SIG-M5 treated with dmso at 0.1 percent for 504 hours (cell line): ENCODE measurements at regions not wholly inside any gene's neighbourhood (a gene's known extent, or its start where the extent isn't known, plus 50 kb on each side); places are given as distances from the start of the nearest gene placed in this dataset.

Source experiments
- DNase-seq: peaks from one replicate; lab custom pipeline; 2025; ENCODE audit not compliant: unreplicated experiment; lab: John Stamatoyannopoulos, UW

- DNase-seq: no peak
These were observed 138.6 kb upstream of the SDK2 start for GRCh38 chr17:73782641-73783381.

- DNase-seq: no peak
These were observed 139.1 kb upstream of the SDK2 start for GRCh38 chr17:73783382-73783766.

- no peak for DNase-seq
These were observed 139.8 kb upstream of the SDK2 start for GRCh38 chr17:73783945-73784603.

GRCh38 chr17:73785496-73785895 is 141.3 kb upstream of the SDK2 start:
- no peak for DNase-seq

GRCh38 chr17:73785958-73786743 is 141.9 kb upstream of the SDK2 start:
- no peak for DNase-seq

- DNase-seq: no peak
These were observed 143.1 kb upstream of the SDK2 start for GRCh38 chr17:73787076-73788059.

- no peak for DNase-seq
These were observed 143.9 kb upstream of the SDK2 start for GRCh38 chr17:73788111-73788510.

GRCh38 chr17:73791121-73791520 is 146.9 kb upstream of the SDK2 start:
- DNase-seq: no peak

GRCh38 chr17:73791631-73792030 is 147.4 kb upstream of the SDK2 start:
- DNase-seq: no peak

GRCh38 chr17:73792994-73793393 is 148.7 kb upstream of the SDK2 start:
- DNase-seq: no peak

- no peak for DNase-seq
These were observed 150.1 kb upstream of the SDK2 start for GRCh38 chr17:73794336-73794735.

GRCh38 chr17:73795730-73796129 is 151.5 kb upstream of the SDK2 start:
- DNase-seq: peak; percentile 5

GRCh38 chr17:73797594-73798110 is 153.4 kb upstream of the SDK2 start:
- no peak for DNase-seq

GRCh38 chr17:73798111-73798748 is 154.0 kb upstream of the SDK2 start:
- no peak for DNase-seq

- no peak for DNase-seq
These were observed 154.9 kb upstream of the SDK2 start for GRCh38 chr17:73799096-73799495.

GRCh38 chr17:73799781-73800627 is 155.8 kb upstream of the SDK2 start:
- DNase-seq: no peak

- DNase-seq: no peak
These were observed 156.6 kb upstream of the SDK2 start for GRCh38 chr17:73800893-73801292.

- DNase-seq: no peak
These were observed 157.3 kb upstream of the SDK2 start for GRCh38 chr17:73801455-73802100.

- no peak for DNase-seq
These were observed 158.1 kb upstream of the SDK2 start for GRCh38 chr17:73802314-73802713.
